Activated naive CD4-positive, alpha-beta T cell (primary cell): ENCODE measurements at regions not wholly inside any gene's neighbourhood (a gene's known extent, or its start where the extent isn't known, plus 50 kb on each side); places are given as distances from the start of the nearest gene placed in this dataset.

Experiments used
- DNase-seq, 4 experiments: peaks; one replicate each; lab custom pipeline; 2025; lab: John Stamatoyannopoulos, UW

DNA sequence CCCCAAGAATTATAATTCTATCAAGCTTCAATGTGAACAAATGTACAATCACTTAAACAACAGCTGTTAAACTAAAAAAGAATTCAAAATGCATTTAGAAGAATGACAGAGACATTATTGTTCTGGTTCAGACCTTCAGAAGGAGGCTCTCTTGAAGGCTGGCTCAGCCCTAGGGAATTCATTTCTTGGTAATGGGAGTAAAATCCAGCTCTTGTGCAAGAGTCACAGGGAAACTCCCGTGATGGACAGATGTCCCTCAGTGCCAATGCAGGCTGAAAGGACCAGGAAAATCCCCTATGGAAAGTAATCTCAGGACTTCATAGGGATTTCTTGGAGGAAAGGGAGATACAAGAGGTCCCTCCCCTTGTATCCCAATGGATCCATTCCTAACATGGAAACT lies 149.9 kb upstream of the STT3B start:
- DNase-seq: no peak

DNA sequence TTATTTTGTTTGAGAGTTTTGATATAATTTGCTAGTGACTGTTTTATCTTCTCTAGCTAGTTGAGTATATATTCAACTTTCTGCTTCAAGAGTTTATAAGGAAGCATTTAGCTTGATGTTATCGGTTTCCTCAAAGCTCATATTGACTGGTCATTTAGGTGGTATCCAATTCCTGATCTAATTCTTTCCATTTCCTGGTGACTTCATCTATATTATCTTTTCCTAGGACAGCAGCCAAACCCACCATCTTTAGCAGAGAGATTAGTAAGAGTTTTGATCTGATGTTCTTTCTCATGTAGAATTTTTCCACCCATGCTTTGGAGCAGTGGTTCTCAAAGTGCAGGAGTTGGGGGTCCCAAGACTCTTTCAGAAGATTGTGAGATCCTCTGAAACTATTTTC lies 148.6 kb upstream of the STT3B start:
- no peak for DNase-seq

- DNase-seq: no peak
Observed at GRCh38 chr3:31389939-31390338, 142.8 kb upstream of the STT3B start.

GRCh38 chr3:31390466-31390865 lies 142.3 kb upstream of the STT3B start:
- no peak for DNase-seq

- DNase-seq: no peak
Observed at GRCh38 chr3:31391150-31391549, 141.6 kb upstream of the STT3B start.

DNA sequence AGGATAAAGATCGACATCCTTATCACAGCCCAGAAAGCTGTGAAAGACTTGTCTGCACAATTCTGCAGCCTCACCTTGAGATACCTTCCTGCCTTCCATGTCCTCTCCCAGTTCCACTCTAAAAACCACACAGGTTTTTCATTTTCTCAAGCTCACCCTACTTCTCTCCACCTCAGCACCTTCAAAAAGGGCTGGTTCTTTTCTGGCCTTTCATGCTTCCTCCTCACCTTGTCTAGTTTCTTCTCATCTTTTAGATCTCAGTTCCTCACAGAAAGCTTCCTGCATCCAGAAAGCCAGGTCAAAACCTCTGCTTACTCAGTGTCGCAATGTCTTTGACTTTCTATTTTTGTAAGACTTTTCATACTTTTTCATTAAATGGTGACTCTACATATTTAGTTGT lies 140.2 kb upstream of the STT3B start:
- DNase-seq: no peak

DNA sequence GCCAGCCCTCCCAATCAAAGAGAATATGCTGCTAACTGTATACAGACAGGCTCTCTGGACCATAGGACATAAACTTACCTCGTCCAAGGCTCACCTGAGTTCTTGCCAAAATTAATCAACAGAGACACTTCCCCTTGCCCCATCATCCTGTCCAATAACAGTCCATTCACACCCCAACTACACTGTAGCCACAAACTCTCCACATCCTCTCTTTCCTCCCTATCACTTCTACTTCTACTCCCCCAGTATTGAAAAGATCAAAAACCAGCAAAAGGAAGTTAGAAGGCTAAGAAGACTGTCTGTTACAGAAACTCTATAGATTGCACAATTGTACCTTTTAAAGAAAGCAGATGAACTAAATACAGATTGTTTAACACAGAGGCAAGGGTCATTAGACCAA lies 133.5 kb upstream of the STT3B start:
- no peak for DNase-seq

DNA sequence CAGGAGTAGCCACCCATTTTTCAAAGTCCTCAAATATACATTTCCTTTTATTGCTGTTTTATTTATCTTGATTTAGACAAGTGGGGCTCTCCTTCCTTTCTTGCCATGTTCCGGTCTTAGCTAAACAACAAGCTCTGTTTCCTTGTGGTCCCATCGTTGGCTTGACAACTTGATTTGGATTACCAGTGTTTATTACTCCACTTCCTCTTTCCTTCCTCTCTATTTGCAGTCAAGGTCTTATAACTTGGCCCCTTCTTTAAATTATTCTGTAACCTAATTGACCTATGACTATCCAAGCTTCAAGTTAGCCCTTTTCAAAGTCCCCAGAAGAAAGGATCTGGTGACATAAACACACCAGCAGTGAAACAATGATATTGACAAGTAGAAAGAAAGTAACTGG lies 130.6 kb upstream of the STT3B start:
- DNase-seq: no peak

DNA sequence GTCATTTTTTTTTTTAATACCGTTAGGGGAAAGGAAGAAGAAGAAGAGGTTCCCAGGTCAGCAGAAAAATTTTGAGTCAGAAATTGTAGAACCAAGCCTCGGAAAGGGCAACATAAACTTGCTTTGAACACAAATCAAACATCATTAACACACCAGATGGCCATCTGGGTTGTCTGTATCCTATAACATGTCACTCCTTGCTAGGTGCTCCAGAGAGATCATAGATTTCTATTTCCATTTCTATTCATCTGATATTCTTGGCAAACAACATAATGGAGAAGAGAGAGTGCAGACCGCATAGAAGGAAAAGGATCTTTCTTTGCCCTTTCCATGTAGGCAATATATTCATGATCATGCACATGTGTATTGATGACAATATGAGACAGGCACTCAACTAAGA lies 129.5 kb upstream of the STT3B start:
- DNase-seq: no peak

GRCh38 chr3:31404871-31405270 lies 127.9 kb upstream of the STT3B start:
- no peak for DNase-seq

- DNase-seq: no peak
Observed at GRCh38 chr3:31405515-31405914, 127.2 kb upstream of the STT3B start.

DNA sequence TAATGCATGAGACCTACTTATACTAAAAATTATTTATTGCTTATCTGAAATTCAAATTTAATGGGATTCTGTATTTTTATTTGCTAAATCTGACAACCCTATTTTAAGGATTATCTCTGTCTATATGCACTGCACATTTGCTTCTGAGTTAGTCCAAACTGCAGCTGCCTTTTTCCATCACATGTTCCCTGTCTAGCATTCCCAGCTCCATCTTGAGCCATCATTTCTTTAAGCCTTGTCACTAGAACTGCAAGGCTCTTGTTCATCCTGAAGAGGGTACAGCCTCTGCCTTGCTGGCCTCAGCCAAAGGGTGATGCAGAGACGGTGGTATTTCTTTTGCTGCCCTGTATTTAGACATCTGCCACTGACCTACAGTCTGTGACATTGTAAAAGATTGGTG lies 125.8 kb upstream of the STT3B start:
- DNase-seq: no peak

DNA sequence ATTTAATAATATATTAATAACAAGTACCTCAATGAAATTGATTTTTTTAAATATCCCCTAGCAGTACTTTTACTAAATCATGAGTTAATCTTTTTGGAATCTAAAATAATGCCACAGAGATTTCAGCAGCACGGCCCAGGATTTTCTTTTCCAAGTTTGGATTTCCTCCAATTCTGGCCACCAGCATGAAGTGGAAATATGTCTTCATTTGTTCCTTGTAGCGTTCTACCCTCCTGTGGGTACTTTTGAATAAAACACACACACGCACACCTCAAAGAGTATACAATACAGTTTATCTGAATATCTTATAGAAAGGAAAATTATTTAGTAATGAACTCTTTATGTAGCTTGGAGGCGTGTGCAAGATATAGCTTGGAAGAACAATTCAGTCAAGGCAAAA lies 125.1 kb upstream of the STT3B start:
- no peak for DNase-seq

DNA sequence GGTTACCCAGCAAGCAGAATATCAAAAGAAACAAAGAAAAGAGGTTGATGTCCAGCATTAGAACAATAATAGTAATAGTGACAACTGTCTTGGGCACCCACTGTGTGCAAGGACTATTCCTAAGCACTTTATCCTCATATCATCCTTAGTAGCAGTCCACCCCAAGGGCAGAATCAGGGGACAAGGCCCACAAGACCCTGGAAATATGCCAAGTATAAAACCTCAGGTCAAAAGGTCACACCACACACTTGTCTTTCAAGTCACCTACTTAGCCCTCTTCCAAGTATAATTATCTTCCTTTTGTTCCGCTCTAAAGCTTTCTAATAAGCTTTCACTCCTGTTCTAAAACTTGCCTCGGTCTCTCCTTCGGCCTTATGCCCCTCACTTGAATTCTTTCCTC lies 124.0 kb upstream of the STT3B start:
- no peak for DNase-seq

DNA sequence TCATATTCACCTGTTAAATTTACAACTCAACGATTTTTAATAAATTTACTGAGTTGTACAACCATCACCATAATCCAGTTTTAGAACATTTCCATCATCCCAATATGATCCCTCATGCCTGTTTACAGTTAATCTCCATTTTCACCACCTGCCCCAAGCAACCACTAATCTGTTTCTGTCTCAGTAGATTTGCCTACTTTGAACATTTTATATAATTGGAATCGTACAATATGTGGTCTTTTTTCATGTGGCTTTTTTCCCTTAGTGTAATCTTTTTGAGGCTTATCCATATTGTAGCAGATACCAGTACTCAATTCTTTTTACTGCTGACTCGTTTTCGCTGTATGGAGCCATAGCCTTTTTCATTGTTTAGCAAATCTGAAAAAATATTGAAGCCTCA lies 123.3 kb upstream of the STT3B start:
- DNase-seq: no peak

DNA sequence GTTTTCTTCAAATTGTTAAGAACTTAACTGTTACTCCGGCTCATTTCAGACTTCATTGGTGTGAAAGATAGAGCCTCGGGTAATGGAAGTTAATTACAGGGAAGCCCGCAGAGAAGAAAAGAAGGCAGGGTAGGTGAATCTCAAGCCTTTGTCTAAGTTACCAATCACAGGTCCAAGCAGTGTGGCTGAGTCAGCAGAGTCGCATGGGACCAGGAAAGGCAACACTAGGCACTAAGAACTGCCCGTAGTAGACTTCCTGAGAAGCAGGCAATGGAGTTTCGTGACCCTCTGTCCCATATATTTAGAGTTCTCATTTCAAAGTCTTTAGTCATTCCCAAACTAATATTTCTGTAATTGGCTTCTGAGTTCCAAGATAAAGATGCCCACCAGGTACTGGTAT lies 122.9 kb upstream of the STT3B start:
- no peak for DNase-seq

DNA sequence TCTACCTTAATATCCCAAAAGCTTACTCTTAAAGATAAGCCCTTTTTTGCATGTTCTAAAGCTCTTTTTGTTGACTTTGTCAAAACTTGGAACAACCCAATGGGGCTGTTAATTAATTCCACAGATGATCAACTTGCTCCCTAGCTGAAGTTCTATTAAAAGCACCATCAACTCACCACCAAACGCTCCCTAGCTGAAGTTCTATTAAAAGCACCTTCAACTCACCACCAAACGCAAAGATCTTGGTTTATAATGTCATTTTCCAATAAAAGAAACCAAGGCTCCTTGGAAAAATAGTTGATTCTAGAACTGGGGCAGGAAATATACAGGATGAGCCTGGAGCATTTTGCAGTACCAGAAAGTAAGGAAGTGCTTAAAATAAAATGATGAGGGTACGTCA lies 122.3 kb upstream of the STT3B start:
- no peak for DNase-seq

- no peak for DNase-seq
Observed at GRCh38 chr3:31412832-31413231, 119.9 kb upstream of the STT3B start.

- no peak for DNase-seq
Observed at GRCh38 chr3:31413515-31413914, 119.2 kb upstream of the STT3B start.

DNA sequence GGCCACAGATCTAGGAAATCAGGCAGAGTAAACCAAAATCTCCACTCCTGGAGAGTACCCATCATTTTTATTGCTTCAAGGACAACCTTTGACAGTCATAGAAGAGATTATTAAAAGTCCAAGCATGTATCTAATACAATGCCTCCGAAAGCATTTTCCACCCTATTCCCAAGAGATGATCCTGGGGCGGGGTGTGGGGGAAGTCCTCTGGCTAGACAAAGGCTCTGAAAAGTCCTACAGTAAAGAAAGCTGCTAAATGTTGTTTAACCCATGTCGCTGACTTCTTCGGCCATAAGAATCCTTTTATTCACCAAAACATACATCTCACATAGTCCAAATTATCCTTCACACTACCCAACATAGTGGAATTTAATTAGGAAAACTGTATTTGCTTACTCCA lies 115.7 kb upstream of the STT3B start:
- no peak for DNase-seq

GRCh38 chr3:31417486-31417885 lies 115.2 kb upstream of the STT3B start:
- DNase-seq: no peak

- no peak for DNase-seq
Observed at GRCh38 chr3:31420311-31420710, 112.4 kb upstream of the STT3B start.

DNA sequence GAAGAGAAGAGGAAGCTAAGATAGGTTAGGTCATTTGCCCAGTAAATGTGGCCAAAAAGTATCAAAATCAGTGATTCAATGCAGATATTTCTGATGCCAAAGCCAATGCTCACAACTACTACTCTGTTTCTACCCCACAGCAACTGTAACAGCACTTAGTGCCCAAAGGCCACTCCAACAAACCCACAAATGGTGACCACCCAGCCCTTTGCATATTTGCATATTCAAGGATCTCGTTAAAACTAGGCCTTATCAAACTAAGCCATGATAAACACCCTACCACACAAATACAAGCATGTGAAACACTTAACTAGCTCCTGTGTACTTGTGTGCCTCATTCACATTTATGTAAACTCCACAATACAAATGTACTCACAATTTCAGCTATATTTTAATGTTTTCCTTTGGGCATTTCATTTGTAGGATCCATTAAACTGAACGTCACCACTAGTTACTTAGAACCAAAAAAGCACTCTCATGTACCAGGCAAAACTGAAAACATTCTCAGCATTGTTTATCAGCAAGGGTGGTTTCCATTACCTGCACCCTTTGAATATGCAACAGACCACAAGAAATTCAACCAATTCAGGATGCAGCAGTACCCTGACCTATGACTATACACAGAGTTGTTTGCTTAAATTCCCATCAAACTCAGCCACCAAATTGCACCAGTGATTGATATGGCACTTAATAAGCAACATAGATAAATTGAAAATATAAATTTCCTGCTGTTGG lies 111.2 kb upstream of the STT3B start:
- DNase-seq: no peak

GRCh38 chr3:31422237-31422636 lies 110.5 kb upstream of the STT3B start:
- DNase-seq: no peak

- no peak for DNase-seq
Observed at GRCh38 chr3:31423482-31423881, 109.2 kb upstream of the STT3B start.
